PC-9 (cell line): ENCODE measurements at regions not wholly inside any gene's neighbourhood (a gene's known extent, or its start where the extent isn't known, plus 50 kb on each side); places are given as distances from the start of the nearest gene placed in this dataset.

Experiments
- CTCF ChIP-seq: fragments of 200-600 bp; sonication (generic); conservative IDR thresholded peaks from 2 replicates; pipeline ENCODE4 v1.6.1; 2017; ENCODE audit warnings: mixed run types, antibody characterized with exemption, mild to moderate bottlenecking, moderate library complexity
- EZH2 ChIP-seq: fragments of 200-600 bp; sonication (generic); IDR thresholded peaks from 2 replicates; pipeline ENCODE4 v1.8.0; 2017; ENCODE audit warnings: antibody characterized with exemption, low read depth

- TF ChIP-seq CTCF (no peak), EZH2 (no peak)
Observed at GRCh38 chr6:9403736-9404135, 968.4 kb upstream of the SLC35B3 start.
